Caco-2 (cell line): ENCODE measurements at regions not wholly inside any gene's neighbourhood (a gene's known extent, or its start where the extent isn't known, plus 50 kb on each side); places are given as distances from the start of the nearest gene placed in this dataset.

Experiments
- BruUV-seq: library from RNA; stranded (reverse); fragments of 400-500 nt; replicated peaks from 2 replicates; lab custom pipeline; 2021; lab: Mats Ljungman, UMichigan
- CTCF ChIA-PET: fragments of 300-600 bp; sonication (Branson Sonifier 250); formaldehyde crosslinking; loops from one replicate; lab custom pipeline; 2022; ENCODE audit warnings: antibody characterized with exemption; lab: Charles Lee
- POLR2A ChIA-PET: fragments of 300-600 bp; sonication (Branson Sonifier 250); formaldehyde crosslinking; loops from one replicate; lab custom pipeline; 2022; ENCODE audit warnings: antibody characterized with exemption; lab: Charles Lee
- DNase-seq, 2 experiments: peaks; one replicate each; pipeline versions ENCODE4 v3.0.0 to v3.0.0-alpha.2; 2020 to 2022
- H3K27me3 ChIP-seq: replicated peaks from 2 replicates; pipeline ENCODE4 v1.6.0; 2011; ENCODE audit warnings: low read length; ENCODE audit not compliant: control insufficient read depth, insufficient read depth
- H3K36me3 ChIP-seq: 2 replicates; pipeline ENCODE4 v1.5.1; 2011; ENCODE audit warnings: low read length; ENCODE audit not compliant: control insufficient read depth, insufficient read depth
- H3K4me1 ChIP-seq: fragments of 250-450 bp; sonication (Bioruptor Pico); 2 replicates; pipeline ENCODE4 v1.5.1; 2020; ENCODE audit warnings: mild to moderate bottlenecking
- H3K4me3 ChIP-seq: 2 replicates; pipeline ENCODE4 v1.5.1; 2011; ENCODE audit warnings: low read depth, mild to moderate bottlenecking, control low read depth, low read length
- H3K9me3 ChIP-seq: fragments of 250-450 bp; sonication (Bioruptor Pico); 2 replicates; pipeline ENCODE4 v1.5.1; 2020; ENCODE audit warnings: mild to moderate bottlenecking, moderate library complexity
- H3K27ac Mint-ChIP-seq: one replicate; pipeline ENCODE4 v1.8.0; 2022; ENCODE audit warnings: mixed read lengths; ENCODE audit not compliant: unreplicated experiment
- H3K27me3 Mint-ChIP-seq: one replicate; pipeline ENCODE4 v1.8.0; 2022; ENCODE audit warnings: mixed read lengths; ENCODE audit not compliant: insufficient read depth, unreplicated experiment
- H3K36me3 Mint-ChIP-seq: one replicate; pipeline ENCODE4 v1.8.0; 2022; ENCODE audit warnings: mild to moderate bottlenecking, mixed read lengths; ENCODE audit not compliant: insufficient read depth, unreplicated experiment
- H3K4me1 Mint-ChIP-seq: one replicate; pipeline ENCODE4 v1.8.0; 2022; ENCODE audit warnings: low read depth, mixed read lengths; ENCODE audit not compliant: unreplicated experiment
- H3K4me3 Mint-ChIP-seq: one replicate; pipeline ENCODE4 v1.8.0; 2022; ENCODE audit warnings: mild to moderate bottlenecking, moderate library complexity, mixed read lengths; ENCODE audit not compliant: unreplicated experiment
- H3K9me3 Mint-ChIP-seq: one replicate; pipeline ENCODE4 v1.8.0; 2022; ENCODE audit warnings: mixed read lengths; ENCODE audit not compliant: unreplicated experiment
- intact Hi-C: fragments of 100-400 bp; cut with micrococcal nuclease; formaldehyde crosslinking; loops from one replicate; pipeline ENCODE4 v1.10.0; 2022; ENCODE audit not compliant: unreplicated experiment
- TF ChIP-seq, protein P1 (sequence below), 2 experiments: fragments of 200-600 bp in 1 of 2; IDR thresholded peaks; 1 replicate in 1 of 2; 2 replicates in 1 of 2; pipeline versions ENCODE4 v1.5.1 to v1.8.0; 2011 to 2022; ENCODE audit warnings: antibody characterized with exemption in 1 of 2, control low read depth in 1 of 2, inconsistent platforms in 1 of 2, low read depth in 1 of 2, low read length in 1 of 2, mild to moderate bottlenecking in 1 of 2, moderate library complexity in 1 of 2; ENCODE audit not compliant: insufficient read depth in 1 of 2, severe bottlenecking in 1 of 2, unreplicated experiment in 1 of 2

DNA sequence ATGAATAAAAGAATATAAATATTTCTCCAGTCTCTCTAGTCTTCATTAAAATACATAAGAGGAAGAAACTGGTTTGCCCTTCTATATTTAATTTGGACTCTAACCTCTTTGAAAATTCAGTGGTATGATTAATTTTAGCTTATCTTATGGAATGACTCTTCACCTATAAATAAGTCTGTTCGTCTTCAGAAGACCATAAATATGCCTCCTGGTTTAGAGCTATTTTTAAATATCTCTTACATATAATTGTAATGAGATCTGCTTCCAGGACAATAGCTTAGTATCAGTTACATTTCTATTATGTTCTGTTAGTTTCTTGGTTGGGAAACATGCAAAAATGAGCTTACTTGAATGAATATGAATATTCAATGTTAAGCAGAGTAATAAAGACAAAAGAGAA, 257.5 kb upstream of the HMGA2 start:
- Mint-ChIP-seq H3K27me3 (no peaks in the 10 kb centered on the region), H3K9me3 (no peaks in the 10 kb centered on the region), H3K27ac (no peak overlapping the region), H3K36me3 (no peaks in the 10 kb centered on the region), H3K4me3 (no peak overlapping the region), H3K4me1 (peaks cover 7% of the 10 kb centered on the region)
- Histone ChIP-seq H3K4me1 (0 out of 2 replicates have a peak, but pooled peaks cover 8% of the 10 kb centered on the region), H3K27me3 (no peaks in the 10 kb centered on the region), H3K4me3 (no peak overlapping the region), H3K36me3 (no peaks in the 10 kb centered on the region), H3K9me3 (no peaks in the 10 kb centered on the region)
- TF ChIP-seq, protein P1, sequence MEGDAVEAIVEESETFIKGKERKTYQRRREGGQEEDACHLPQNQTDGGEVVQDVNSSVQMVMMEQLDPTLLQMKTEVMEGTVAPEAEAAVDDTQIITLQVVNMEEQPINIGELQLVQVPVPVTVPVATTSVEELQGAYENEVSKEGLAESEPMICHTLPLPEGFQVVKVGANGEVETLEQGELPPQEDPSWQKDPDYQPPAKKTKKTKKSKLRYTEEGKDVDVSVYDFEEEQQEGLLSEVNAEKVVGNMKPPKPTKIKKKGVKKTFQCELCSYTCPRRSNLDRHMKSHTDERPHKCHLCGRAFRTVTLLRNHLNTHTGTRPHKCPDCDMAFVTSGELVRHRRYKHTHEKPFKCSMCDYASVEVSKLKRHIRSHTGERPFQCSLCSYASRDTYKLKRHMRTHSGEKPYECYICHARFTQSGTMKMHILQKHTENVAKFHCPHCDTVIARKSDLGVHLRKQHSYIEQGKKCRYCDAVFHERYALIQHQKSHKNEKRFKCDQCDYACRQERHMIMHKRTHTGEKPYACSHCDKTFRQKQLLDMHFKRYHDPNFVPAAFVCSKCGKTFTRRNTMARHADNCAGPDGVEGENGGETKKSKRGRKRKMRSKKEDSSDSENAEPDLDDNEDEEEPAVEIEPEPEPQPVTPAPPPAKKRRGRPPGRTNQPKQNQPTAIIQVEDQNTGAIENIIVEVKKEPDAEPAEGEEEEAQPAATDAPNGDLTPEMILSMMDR (IDR thresholded peaks at IDR 0.05; ENCODE audit: insufficient read depth in 1 of 2, low read depth in 1 of 2, low read length in 1 of 2, severe bottlenecking in 1 of 2, unreplicated experiment in 1 of 2), result no peak
- CTCF ChIA-PET, result interaction anchor here (1.2 kb wide), 1 partner anchor 10 kb away, joined by 3 read pairs; no protein-coding TSS in a partner anchor
- POLR2A ChIA-PET, result no interaction called here
- no peak for DNase-seq
- intact Hi-C loops, result no loop called here
- BruUV-seq, result no TSS peak

DNA sequence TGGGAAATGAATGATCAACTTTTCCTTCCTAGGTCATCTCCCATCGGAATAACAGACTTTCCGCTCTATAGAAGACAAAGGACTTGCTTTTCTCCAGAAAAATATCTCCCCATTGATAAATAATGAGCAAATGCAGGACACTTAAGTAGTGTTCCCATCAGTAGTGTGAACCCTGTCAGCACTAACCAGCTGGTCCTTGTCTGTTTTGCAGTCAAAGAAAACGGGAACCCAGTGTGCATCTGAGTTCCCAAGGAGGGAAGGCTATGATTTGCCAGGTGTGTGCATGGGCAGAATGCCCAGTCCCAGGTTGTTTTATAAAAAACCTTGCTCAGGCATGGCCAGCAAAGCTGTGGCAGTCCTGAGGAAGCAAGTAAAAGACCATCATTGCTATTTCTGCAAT, 256.5 kb upstream of the HMGA2 start:
- CTCF ChIA-PET, result no interaction called here
- no peaks in the 10 kb centered on the region for H3K36me3 Mint-ChIP-seq
- H3K4me3 ChIP-seq, result no peak overlapping the region
- intact Hi-C loops, result no loop called here
- H3K4me1 ChIP-seq, result 0 out of 2 replicates have a peak, but pooled peaks cover 8% of the 10 kb centered on the region
- no TSS peak for BruUV-seq
- TF ChIP-seq, protein P1 (IDR thresholded peaks at IDR 0.05; ENCODE audit: insufficient read depth in 1 of 2, low read depth in 1 of 2, low read length in 1 of 2, severe bottlenecking in 1 of 2, unreplicated experiment in 1 of 2), result no peak
- H3K27me3 ChIP-seq, result no peaks in the 10 kb centered on the region
- H3K4me3 Mint-ChIP-seq, result no peak overlapping the region
- H3K27me3 Mint-ChIP-seq, result no peaks in the 10 kb centered on the region
- POLR2A ChIA-PET, result no interaction called here
- peaks cover 7% of the 10 kb centered on the region for H3K4me1 Mint-ChIP-seq
- no peaks in the 10 kb centered on the region for H3K36me3 ChIP-seq
- H3K9me3 Mint-ChIP-seq, result no peaks in the 10 kb centered on the region
- H3K27ac Mint-ChIP-seq, result no peak overlapping the region
- DNase-seq, result no peak
- H3K9me3 ChIP-seq, result no peaks in the 10 kb centered on the region

DNA sequence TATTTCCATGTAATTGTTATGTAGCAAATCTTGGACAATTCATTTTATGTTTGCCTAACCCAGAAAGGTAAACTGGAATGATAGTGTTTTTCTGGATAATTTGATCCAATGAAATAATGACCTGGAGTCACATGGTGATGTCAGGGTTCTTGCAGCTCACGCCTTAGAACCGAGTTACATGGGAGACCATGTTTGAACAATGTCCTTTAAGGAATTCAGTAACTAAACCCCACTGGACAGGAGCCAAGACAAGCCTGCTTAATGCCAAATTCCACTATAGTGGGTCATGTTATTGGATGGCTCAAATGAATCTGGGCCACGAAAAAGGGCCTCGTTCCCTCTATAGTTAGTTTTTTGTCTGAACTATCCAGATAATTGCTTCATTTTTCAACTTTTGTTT, 255.8 kb upstream of the HMGA2 start:
- no peaks in the 10 kb centered on the region for H3K36me3 ChIP-seq
- ChIA-PET POLR2A (no interaction called here), CTCF (no interaction called here)
- no peaks in the 10 kb centered on the region for H3K27me3 ChIP-seq
- Mint-ChIP-seq H3K9me3 (peaks cover 6% of the 10 kb centered on the region), H3K4me1 (peaks cover 7% of the 10 kb centered on the region), H3K27ac (no peak overlapping the region), H3K36me3 (no peaks in the 10 kb centered on the region), H3K4me3 (no peak overlapping the region), H3K27me3 (no peaks in the 10 kb centered on the region)
- intact Hi-C loops, result no loop called here
- no TSS peak for BruUV-seq
- TF ChIP-seq, protein P1 (IDR thresholded peaks at IDR 0.05; ENCODE audit: insufficient read depth in 1 of 2, low read depth in 1 of 2, low read length in 1 of 2, severe bottlenecking in 1 of 2, unreplicated experiment in 1 of 2), result no peak
- no peaks in the 10 kb centered on the region for H3K9me3 ChIP-seq
- no peak for DNase-seq
- 0 out of 2 replicates have a peak, but pooled peaks cover 8% of the 10 kb centered on the region for H3K4me1 ChIP-seq
- no peak overlapping the region for H3K4me3 ChIP-seq
